Cardiac muscle cell (in vitro differentiated cells and primary cell): ENCODE measurements at regions not wholly inside any gene's neighbourhood (a gene's known extent, or its start where the extent isn't known, plus 50 kb on each side); places are given as distances from the start of the nearest gene placed in this dataset.
A peak's percentile ranks its signal among the peaks of the same experiment; 100 is the strongest.

Source experiments
- DNase-seq, 2 donors: peaks; one replicate each; pipeline versions ENCODE4 v3.0.0 to v3.0.0-alpha.2; 2010 to 2017; ENCODE audit warnings: low read depth in 1 of 2, low spot score in 1 of 2
- H3K27ac ChIP-seq: fragments of 200-600 bp; sonication (generic); 2 replicates; pipeline ENCODE4 v1.5.1; 2016
- H3K27me3 ChIP-seq: fragments of 200-600 bp; sonication (generic); 2 replicates; pipeline ENCODE4 v1.6.0; 2016; ENCODE audit warnings: control low read depth
- H3K36me3 ChIP-seq: fragments of 200-600 bp; sonication (generic); 2 replicates; pipeline ENCODE4 v1.5.1; 2016; ENCODE audit warnings: control low read depth
- H3K4me1 ChIP-seq: fragments of 200-600 bp; sonication (generic); 2 replicates; pipeline ENCODE4 v1.8.1; 2017; ENCODE audit warnings: low read depth, mild to moderate bottlenecking, mixed run types
- H3K4me3 ChIP-seq: fragments of 200-600 bp; sonication (generic); 2 replicates; pipeline ENCODE4 v1.5.1; 2016; ENCODE audit warnings: mild to moderate bottlenecking
- H3K9me3 ChIP-seq: fragments of 200-600 bp; sonication (generic); 2 replicates; pipeline ENCODE4 v1.5.1; 2017; ENCODE audit warnings: low read depth, mild to moderate bottlenecking, control low read depth
- TF ChIP-seq, protein P1 (sequence below): IDR thresholded peaks from 2 replicates; pipeline ENCODE4 v1.5.1; 2012; ENCODE audit warnings: low read depth, mild to moderate bottlenecking, low read length

DNA sequence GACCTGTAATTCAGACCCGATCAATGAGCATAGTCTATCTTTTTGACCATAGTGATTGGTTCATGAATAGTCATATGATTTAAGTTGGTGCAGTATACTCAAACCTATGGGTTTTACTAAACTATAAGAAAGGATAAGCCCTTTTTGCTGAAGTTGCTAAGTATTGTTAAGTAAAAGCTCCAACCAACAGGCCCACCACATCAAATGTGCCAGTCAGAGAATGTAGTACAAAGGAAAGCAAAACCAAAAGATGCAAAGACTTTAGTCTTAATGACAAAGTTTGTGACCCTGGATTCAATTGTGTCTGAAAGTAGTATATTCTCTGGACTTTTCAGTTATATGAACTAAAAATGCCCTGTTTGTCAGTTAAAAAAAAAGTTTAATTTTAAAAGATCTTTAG lies 208.1 kb upstream of the TET2 start:
- H3K36me3 ChIP-seq: no peaks in the 10 kb centered on the region
- H3K27ac ChIP-seq: no peak overlapping the region
- no peaks in the 10 kb centered on the region for H3K27me3 ChIP-seq
- H3K9me3 ChIP-seq: no peaks in the 10 kb centered on the region
- TF ChIP-seq, protein P1, sequence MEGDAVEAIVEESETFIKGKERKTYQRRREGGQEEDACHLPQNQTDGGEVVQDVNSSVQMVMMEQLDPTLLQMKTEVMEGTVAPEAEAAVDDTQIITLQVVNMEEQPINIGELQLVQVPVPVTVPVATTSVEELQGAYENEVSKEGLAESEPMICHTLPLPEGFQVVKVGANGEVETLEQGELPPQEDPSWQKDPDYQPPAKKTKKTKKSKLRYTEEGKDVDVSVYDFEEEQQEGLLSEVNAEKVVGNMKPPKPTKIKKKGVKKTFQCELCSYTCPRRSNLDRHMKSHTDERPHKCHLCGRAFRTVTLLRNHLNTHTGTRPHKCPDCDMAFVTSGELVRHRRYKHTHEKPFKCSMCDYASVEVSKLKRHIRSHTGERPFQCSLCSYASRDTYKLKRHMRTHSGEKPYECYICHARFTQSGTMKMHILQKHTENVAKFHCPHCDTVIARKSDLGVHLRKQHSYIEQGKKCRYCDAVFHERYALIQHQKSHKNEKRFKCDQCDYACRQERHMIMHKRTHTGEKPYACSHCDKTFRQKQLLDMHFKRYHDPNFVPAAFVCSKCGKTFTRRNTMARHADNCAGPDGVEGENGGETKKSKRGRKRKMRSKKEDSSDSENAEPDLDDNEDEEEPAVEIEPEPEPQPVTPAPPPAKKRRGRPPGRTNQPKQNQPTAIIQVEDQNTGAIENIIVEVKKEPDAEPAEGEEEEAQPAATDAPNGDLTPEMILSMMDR: no peak
- no peak for DNase-seq
- no peak overlapping the region for H3K4me3 ChIP-seq
- H3K4me1 ChIP-seq: no peaks in the 10 kb centered on the region

DNA sequence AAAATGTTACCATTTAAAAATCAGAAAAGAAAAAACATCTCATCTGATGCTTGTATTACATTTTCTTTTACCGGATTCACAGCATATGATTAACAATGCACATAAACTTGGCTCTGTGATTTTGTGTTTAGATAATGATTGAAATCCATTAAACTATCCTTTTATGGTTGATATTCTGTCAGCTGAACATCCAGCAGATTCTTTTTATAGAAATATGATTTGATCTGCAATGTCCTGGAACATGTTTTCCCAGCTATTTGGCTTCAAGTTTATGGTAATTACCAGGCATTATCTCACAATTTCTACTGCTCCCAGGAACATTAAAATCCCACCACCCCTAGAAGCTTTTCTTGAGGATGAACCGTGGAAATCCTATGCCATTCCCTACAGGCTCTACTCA lies 205.7 kb upstream of the TET2 start:
- no peaks in the 10 kb centered on the region for H3K27me3 ChIP-seq
- H3K36me3 ChIP-seq: no peaks in the 10 kb centered on the region
- TF ChIP-seq, protein P1: no peak
- DNase-seq: no peak
- H3K9me3 ChIP-seq: no peaks in the 10 kb centered on the region
- H3K4me1 ChIP-seq: no peaks in the 10 kb centered on the region
- no peak overlapping the region for H3K4me3 ChIP-seq
- H3K27ac ChIP-seq: no peak overlapping the region

DNA sequence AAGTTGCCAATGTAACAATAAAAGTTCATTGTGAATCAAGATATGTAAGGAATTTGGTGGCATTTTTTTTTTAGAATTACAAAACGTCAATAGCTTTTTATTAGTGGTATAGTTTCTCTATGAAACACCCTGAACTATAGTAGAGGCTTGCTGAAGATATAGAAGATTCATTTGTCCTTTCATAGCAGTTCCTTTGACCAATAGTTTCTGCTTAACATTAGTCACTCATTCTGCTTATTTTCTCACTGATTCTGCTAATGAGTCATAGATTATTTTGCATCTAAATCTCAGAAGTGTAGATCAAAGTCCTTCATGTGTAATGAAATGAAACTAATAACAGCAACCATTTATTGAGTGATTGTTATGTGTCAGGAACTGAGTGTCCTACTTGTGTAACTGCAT lies 205.0 kb upstream of the TET2 start:
- Histone ChIP-seq H3K9me3 (no peaks in the 10 kb centered on the region), H3K27ac (no peak overlapping the region), H3K4me3 (no peak overlapping the region), H3K27me3 (no peaks in the 10 kb centered on the region), H3K36me3 (no peaks in the 10 kb centered on the region), H3K4me1 (no peaks in the 10 kb centered on the region)
- TF ChIP-seq, protein P1: no peak
- DNase-seq: no peak

DNA sequence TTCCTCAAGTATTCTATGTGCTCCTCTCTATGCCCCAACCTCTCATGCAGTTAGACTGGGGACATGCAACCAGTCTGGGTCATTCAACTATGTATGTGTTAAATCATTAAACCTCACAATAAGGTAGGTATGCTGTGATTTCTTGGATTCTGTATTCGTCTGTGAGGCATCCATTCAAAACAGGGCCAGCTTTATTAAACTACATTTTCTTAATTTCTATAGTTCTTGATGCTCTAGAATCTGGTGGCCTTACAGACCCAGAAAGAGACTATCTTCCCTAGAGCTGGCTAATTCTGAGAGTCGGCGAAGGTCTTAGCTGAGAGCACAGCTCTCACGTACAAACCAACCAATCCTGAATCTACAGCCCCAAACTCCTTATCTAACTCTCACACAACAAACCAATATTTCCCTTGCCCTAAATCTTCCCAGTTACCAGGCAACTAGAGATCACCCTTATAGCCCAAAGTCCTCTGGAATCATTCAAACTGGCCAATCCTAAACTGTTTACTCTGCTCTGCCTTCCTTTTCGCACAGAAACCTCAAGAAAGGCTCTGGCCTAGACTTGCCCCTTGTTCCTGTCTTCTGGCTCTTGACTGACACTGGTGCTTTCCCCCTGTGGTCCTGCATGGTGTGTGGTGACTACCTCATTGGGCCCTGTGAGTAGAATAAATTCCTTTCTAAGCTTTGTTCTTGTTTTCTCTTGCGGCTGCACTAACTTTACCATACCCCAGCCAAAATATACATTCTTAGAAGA lies 203.5 kb upstream of the TET2 start:
- Histone ChIP-seq H3K27ac (no peak overlapping the region), H3K36me3 (no peaks in the 10 kb centered on the region)
- peak in 1 of 2 donors; percentile 25 for DNase-seq

DNA sequence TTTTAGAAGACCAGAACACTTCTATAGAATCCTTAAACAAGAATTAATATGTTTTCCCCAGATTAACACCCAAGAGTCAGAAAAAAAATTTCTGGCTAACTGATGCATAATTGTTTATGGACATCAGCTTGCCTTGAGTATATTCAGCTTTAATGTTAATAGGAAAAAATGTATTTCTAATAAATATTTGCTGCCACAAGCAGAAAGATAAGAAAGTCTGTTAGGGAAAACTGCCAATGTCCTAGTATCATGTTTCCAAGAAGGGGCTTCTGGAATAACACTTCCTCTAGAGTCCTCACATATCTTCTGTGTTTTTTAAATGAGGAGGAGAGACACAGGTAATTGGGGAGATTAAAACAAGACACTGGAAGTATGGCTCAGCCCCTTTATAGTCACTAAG lies 202.1 kb upstream of the TET2 start:
- H3K4me3 ChIP-seq: no peak overlapping the region
- TF ChIP-seq, protein P1: no peak
- no peak overlapping the region for H3K27ac ChIP-seq
- no peaks in the 10 kb centered on the region for H3K27me3 ChIP-seq
- H3K9me3 ChIP-seq: no peaks in the 10 kb centered on the region
- no peaks in the 10 kb centered on the region for H3K4me1 ChIP-seq
- no peak for DNase-seq
- H3K36me3 ChIP-seq: no peaks in the 10 kb centered on the region

More for the DNA sequence above, 203.5 kb upstream of the TET2 start:
- H3K27me3 ChIP-seq: no peaks in the 10 kb centered on the region
- TF ChIP-seq, protein P1: no peak
- no peak overlapping the region for H3K4me3 ChIP-seq
- no peaks in the 10 kb centered on the region for H3K9me3 ChIP-seq
- no peaks in the 10 kb centered on the region for H3K4me1 ChIP-seq
